GM18520 (cell line): ENCODE measurements at regions not wholly inside any gene's neighbourhood (a gene's known extent, or its start where the extent isn't known, plus 50 kb on each side); places are given as distances from the start of the nearest gene placed in this dataset.
"Not testable (repeated sequence)": the region's sequence is repeated elsewhere in the genome, so short reads cannot be mapped to it uniquely, and the experiment has no call there.

ENCODE experiments used
- ATAC-seq: cut with Tn5 transposase; IDR thresholded peaks from one replicate; pipeline ENCODE4 v1.9.1; 2021; ENCODE audit not compliant: unreplicated experiment

- ATAC-seq = no peak
Observed at GRCh38 chr7:16267953-16268820, 153.2 kb downstream of the CRPPA start.

- no peak for ATAC-seq
Observed at GRCh38 chr7:16266877-16267276, 154.5 kb downstream of the CRPPA start.

- ATAC-seq = not testable (repeated sequence)
Observed at GRCh38 chr7:16266470-16266869, 154.9 kb downstream of the CRPPA start.

DNA sequence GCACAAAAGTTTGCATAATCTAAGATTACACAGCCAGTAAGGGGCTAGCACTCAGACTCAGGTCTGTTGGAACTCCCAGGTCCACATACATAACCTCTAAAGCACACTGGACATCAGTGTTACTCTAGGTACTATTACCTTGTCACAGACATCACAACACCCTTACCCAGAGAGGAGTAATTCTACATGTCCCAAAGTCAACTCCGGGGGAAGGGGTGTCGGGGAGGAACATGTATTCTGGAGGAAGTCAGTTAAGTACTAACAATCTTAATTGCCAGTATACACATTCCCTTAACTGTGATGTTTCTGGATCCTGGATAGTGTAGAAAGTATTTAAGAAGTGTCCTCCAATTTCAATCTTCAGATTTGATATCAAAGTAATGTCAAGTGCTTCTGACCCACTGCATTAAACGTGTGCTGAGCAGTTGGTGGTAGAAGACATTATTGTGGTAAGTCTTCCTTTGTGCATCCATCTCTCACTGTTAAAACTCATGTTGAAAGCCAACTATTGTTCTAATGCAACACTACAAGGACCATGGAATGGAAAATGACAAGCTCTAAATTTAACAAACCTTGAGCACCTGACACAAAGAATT lies 155.4 kb downstream of the CRPPA start:
- no peak for ATAC-seq

DNA sequence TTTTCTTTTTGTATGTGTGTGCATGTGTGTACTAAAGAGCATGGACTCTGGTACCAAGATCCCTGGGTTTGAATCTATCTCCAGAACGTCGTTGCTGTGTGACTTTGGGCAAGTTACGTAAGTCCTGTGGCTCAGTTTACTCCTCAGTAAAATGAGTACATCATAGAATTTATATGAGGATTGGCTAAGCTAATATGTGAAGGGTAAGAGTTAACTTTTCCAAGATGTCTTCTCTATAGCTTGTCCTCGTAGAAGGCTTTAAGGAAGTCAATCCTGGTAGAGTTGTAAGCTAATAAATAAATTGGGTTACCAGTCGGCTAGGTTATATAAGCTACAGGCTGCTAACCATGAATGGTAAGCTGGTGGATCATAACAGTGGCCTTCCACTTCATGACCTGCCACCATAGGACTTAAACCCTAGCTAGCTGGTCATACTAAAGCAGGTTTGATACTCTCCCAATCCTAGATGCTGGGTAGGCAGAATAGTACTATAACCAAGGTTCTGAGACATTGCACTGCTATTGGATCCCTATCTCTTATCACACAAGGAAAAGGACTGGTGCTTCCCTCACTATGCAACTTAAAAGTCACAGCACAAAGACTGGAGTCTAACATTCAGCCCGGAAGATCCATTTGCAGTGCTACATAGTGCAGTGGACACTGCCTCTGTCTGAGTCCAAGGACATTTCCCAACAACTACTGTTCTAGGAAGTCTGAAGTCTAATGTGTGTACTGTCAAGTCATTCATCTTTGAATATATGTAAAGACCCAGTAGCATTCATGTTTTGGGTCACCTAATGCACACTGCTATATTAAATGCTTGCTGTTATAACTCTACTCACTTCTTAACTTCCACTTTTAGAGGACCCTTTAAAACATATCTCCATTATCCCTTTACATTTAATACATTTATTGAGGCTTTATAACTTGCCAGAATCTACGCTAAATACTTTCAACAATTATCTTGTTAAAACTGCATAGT lies 156.2 kb downstream of the CRPPA start:
- no peak for ATAC-seq

DNA sequence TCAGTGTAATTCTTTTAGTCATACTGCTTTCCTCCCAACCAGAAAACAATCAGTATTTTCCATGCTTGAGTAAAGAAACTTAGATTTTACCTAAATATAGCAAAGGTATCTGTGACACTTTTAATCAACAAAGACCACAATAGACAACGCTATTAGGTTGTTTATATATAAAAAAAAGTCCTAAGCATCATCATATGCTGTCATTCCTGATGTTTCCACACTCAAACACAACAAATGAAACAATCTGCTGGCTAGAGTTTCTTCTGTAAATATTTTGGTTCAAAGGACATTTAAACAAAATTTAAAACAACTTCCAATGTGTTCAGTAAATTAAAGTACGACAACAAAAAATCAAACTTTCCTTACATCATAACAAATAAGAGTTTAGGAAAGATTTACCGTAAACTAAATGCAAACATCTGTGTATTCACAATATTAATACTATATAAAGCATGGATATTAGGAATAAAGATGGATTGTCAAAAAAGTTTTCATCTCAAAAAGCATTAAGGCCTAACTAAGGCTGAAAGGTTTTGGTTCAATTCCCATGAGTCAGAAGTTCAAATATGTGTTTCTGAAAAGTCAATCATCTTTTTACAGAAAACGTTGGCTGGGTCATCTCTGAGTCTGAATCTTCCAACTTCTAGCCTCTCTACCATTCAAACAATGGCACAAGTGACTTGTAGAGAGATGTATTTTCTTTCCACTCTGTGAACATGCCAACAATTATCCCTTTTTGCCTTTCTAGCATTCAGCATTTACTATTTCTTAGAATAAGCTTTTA lies 157.1 kb downstream of the CRPPA start:
- no peak for ATAC-seq

DNA sequence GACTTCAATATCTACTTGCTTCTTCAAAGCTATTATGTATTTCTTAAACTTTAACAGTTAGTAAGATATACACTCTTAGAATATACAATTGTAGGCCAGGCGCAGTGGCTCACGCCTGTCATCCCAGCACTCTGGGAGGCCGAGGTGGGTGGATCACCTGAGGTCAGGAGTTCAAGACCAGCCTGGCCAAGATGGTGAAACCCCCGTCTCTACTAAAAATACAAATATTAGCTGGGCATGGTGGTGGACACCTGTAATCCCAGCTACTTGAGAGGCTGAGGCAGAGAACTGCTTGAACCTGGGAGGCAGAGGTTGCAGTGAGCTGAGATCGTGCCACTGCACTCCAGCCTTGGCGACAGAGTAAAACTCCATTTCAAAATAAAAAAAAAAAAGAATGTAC lies 158.0 kb downstream of the CRPPA start:
- ATAC-seq = not testable (repeated sequence)

DNA sequence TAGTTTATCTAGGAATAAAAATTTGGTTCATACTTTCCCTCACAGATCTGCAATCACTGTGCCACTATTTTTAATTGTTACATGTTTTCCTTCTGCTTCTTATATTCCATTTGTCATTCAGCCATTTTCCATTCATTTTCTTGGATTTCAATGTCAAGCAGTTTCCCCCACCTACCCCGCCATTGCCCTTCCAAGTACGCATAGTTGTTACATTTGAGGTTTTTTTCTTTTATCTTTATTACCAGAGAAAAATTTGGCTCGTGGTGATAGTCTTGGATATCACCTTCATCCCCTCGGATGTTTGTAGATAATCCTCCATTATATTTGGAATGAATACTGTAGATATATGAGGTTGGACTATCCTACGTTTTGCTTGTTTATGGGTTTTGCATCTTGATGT lies 159.7 kb downstream of the CRPPA start:
- ATAC-seq = no peak

GRCh38 chr7:16261100-16261499 lies 160.2 kb downstream of the CRPPA start:
- no peak for ATAC-seq

GRCh38 chr7:16260236-16260728 lies 161.1 kb downstream of the CRPPA start:
- no peak for ATAC-seq

DNA sequence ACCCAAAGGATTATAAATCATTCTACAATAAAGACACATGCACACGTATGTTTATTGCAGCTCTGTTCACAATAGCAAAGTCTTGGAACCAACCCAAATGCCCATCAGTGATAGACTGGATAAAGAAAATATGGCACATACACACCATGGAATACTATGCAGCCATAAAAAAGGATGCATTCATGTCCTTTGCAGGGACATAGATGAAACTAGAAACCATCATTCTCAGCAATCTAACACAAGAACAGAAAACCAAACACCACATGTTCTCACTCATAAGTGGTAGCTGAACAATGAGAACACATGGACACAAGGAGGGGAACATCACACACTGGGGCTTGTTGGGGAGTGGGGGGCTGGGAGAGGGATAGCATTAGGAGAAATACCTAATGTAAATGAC lies 164.9 kb downstream of the CRPPA start:
- ATAC-seq = not testable (repeated sequence)

DNA sequence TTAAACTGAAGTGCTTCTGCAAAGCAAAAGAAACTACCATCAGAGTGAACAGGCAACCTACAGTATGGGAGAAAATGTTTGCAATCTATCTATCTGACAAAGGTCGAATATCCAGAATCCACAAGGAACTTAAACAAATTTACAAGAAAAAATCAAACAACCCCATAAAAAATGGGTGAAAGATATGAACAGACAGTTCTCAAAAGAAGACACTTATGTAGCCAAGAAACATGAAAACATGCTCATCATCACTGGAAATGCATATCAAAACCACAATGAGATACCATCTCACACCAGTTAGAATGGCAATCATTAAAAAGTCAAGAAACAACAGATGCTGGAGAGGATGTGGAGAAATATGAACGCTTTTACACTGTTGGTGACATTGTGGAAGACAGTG lies 165.4 kb downstream of the CRPPA start:
- not testable (repeated sequence) for ATAC-seq

DNA sequence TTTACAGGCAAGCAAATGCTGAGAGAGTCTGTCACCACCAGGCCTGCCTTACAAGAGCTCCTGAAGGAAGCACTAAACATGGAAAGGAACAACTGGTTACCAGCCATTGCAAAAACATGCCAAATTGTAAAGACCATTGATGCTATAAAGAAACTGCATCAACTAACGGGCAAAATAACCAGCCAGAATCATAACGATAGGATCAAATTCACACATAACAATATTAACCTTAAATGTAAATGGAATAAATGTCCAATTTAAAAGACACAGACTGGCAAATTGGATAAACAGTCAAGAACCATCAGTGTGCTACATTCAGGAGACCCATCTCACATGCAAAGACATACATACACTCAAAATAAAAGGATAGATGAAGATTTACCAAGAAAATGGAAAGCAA lies 170.7 kb downstream of the CRPPA start:
- not testable (repeated sequence) for ATAC-seq

DNA sequence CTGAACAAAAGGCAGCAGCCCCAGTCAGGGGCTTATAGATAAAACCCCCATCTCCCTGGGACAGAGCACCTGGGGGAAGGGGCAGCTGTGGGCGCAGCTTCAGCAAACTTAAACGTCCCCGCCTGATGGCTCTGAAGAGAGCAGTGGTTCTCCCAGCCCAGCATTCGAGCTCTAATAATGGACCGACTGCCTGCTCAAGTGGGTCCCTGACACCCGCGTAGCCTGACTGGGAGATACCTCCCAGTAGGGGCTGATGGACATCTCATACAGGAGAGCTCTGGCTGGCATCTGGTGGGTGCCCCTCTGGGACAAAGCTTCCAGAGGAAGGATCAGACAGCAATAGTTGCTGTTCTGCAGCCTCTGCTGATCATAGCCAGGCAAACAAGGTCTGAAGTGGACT lies 172.1 kb downstream of the CRPPA start:
- ATAC-seq = not testable (repeated sequence)

GRCh38 chr7:16248556-16248955 lies 172.8 kb downstream of the CRPPA start:
- ATAC-seq = not testable (repeated sequence)

DNA sequence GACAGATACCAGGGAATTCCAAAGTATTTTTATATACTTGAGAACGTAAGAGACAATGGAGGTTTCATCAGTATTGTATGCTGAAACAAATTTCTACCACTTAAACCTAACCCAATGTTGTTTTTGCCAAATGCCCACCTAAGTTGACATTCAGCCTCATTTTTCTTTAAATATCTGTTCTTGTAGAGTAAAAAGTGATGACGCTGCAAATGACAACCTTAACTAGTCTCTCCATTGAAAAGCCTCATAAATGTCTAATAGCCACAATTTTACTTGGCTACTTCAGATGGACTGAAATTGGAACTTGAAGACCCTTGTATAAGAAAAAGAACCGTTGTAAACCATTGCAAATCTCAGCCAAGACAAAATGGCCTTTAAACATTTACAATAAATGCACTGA lies 176.9 kb downstream of the CRPPA start:
- ATAC-seq = no peak

DNA sequence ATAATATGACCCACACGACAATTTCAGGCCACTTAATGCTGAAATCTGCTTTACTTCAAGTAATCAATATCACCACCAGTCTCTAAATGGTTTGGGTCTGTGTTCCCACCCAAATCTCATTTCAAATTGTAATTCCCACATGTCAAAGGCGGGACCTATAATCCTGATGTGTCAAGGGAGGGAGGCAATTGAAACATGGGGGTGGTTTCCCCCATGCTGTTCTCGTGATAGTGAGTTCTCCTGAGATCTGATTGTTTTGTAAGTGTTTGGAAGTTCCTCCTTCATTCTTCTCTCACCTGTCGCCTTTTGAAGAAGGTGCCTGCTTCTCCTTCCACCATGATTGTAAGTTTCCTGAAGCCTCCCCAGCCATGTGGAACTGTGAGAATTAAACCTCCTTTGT lies 178.4 kb downstream of the CRPPA start:
- no peak for ATAC-seq

DNA sequence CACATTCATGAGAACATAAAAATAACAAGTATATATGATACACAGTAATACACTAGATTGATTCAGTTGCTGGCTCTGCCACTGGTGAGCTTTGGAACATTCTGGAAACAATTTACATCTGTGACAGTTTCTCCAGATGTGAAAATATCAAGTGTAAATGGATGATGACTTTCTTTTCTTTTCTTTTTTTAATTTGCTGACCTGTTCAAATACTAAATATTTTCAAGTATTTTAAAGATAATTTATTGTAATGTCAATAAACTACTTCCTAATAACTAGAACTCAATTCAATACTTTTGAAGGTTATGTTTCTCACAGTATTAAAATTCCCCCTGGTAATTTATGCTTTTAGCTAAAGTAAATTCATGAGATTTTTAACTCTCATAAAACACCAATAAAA lies 180.3 kb downstream of the CRPPA start:
- ATAC-seq = no peak

DNA sequence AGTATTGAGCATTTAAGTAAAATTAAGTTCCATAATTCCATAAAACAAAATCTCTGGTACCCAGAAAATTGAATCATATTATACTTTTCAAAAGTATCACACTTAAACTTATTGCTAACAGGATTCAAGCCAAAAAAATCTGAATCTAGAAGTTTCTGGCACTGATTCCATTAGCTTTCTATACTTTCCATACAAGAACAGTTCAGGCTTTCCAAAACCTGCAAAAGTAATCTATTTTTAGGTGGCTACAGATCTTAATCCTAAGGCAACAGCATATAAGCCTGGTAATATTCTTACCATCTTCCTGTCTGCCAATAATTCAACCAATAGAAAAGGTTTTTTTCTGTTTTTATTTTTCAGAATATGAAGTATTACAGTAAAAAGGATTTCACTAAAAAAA lies 185.0 kb downstream of the CRPPA start:
- ATAC-seq = no peak
